ENCODE measurements at regions not wholly inside any gene's neighbourhood (a gene's known extent, or its start where the extent isn't known, plus 50 kb on each side); places are given as distances from the start of the nearest gene placed in this dataset.

GRCh38 chr4:33171873-33172525, 2451.8 kb downstream of the PCDH7 start:
- ATAC-seq (ENCODE audit: low FRiP score) (no peak), DNase-seq (ENCODE audit: low spot score) (no peak)
- no peak for TF ChIP-seq CTCF (IDR thresholded peaks at IDR 0.05)

- ATAC-seq (ENCODE audit: low FRiP score) (no peak), DNase-seq (ENCODE audit: low spot score) (no peak)
- TF ChIP-seq CTCF (IDR thresholded peaks at IDR 0.05): no peak
Measured at GRCh38 chr4:33176566-33176965, 2456.4 kb downstream of the PCDH7 start.

- no peak for TF ChIP-seq CTCF (IDR thresholded peaks at IDR 0.05)
- ATAC-seq (ENCODE audit: low FRiP score) (no peak), DNase-seq (ENCODE audit: low spot score) (no peak)
Measured at GRCh38 chr4:33184657-33185290, 2464.6 kb downstream of the PCDH7 start.

GRCh38 chr4:33187035-33187434, 2466.9 kb downstream of the PCDH7 start:
- no peak for ATAC-seq (ENCODE audit: low FRiP score)
- TF ChIP-seq CTCF (IDR thresholded peaks at IDR 0.05): no peak
- no peak for DNase-seq (ENCODE audit: low spot score)

GRCh38 chr4:33188733-33189132, 2468.6 kb downstream of the PCDH7 start:
- no peak for DNase-seq (ENCODE audit: low spot score)

GRCh38 chr4:33189169-33189568, 2469.0 kb downstream of the PCDH7 start:
- DNase-seq (ENCODE audit: low spot score): no peak
- ATAC-seq (ENCODE audit: low FRiP score): no peak
- TF ChIP-seq CTCF (IDR thresholded peaks at IDR 0.05): no peak

More at GRCh38 chr4:33188733-33189132, 2468.6 kb downstream of the PCDH7 start:
- no peak for TF ChIP-seq CTCF (IDR thresholded peaks at IDR 0.05)
- ATAC-seq (ENCODE audit: low FRiP score): no peak

GRCh38 chr4:33193109-33193508, 2472.9 kb downstream of the PCDH7 start:
- DNase-seq (ENCODE audit: low spot score): no peak
- no peak for TF ChIP-seq CTCF (IDR thresholded peaks at IDR 0.05)
- ATAC-seq (ENCODE audit: low FRiP score): no peak

All from omental fat pad (tissue), 3 donors.